ENCODE measurements at regions not wholly inside any gene's neighbourhood (a gene's known extent, or its start where the extent isn't known, plus 50 kb on each side); places are given as distances from the start of the nearest gene placed in this dataset.

- no peak for TF ChIP-seq CTCF (conservative IDR thresholded peaks at IDR 0.05 in 1 of 2, IDR thresholded peaks at IDR 0.05 in 1 of 2; ENCODE audit: low read depth in 1 of 2, low read length in 2 of 2)
- no peak for TF ChIP-seq EZH2 (IDR thresholded peaks at IDR 0.05; ENCODE audit: low read length, missing control alignments)
Measured at GRCh38 chr9:38278931-38279679, 113.4 kb upstream of the ALDH1B1 start.
